ENCODE measurements at regions not wholly inside any gene's neighbourhood (a gene's known extent, or its start where the extent isn't known, plus 50 kb on each side); places are given as distances from the start of the nearest gene placed in this dataset.

- no peak for TF ChIP-seq CTCF (IDR thresholded peaks at IDR 0.05; ENCODE audit: low read depth, low read length, missing control alignments)
- no peak overlapping the region for H3K4me3 ChIP-seq (replicated peaks; ENCODE audit: low read depth, low read length)
- DNase-seq (ENCODE audit: extremely low read depth, low read depth) = no peak
These were observed 175.4 kb upstream of the NFE2L3 start for GRCh38 chr7:25976630-25977029.

GRCh38 chr7:25978466-25978865, 173.5 kb upstream of the NFE2L3 start:
- no peak for DNase-seq (ENCODE audit: extremely low read depth, low read depth)
- TF ChIP-seq CTCF (IDR thresholded peaks at IDR 0.05; ENCODE audit: low read depth, low read length, missing control alignments) = no peak
- no peak overlapping the region for H3K4me3 ChIP-seq (replicated peaks; ENCODE audit: low read depth, low read length)

GRCh38 chr7:25979605-25980004, 172.4 kb upstream of the NFE2L3 start:
- DNase-seq (ENCODE audit: extremely low read depth, low read depth) = no peak
- no peak overlapping the region for H3K4me3 ChIP-seq (replicated peaks; ENCODE audit: low read depth, low read length)
- no peak for TF ChIP-seq CTCF (IDR thresholded peaks at IDR 0.05; ENCODE audit: low read depth, low read length, missing control alignments)

GRCh38 chr7:25982684-25983083, 169.3 kb upstream of the NFE2L3 start:
- H3K4me3 ChIP-seq (replicated peaks; ENCODE audit: low read depth, low read length) = no peak overlapping the region
- TF ChIP-seq CTCF (IDR thresholded peaks at IDR 0.05; ENCODE audit: low read depth, low read length, missing control alignments) = no peak
- no peak for DNase-seq (ENCODE audit: extremely low read depth, low read depth)

- DNase-seq (ENCODE audit: extremely low read depth, low read depth) = no peak
- TF ChIP-seq CTCF (IDR thresholded peaks at IDR 0.05; ENCODE audit: low read depth, low read length, missing control alignments) = no peak
- H3K4me3 ChIP-seq (replicated peaks; ENCODE audit: low read depth, low read length) = no peak overlapping the region
These were observed 166.8 kb upstream of the NFE2L3 start for GRCh38 chr7:25985196-25985595.

- H3K4me3 ChIP-seq (replicated peaks; ENCODE audit: low read depth, low read length) = no peak overlapping the region
- DNase-seq (ENCODE audit: extremely low read depth, low read depth) = no peak
- TF ChIP-seq CTCF (IDR thresholded peaks at IDR 0.05; ENCODE audit: low read depth, low read length, missing control alignments) = no peak
These were observed 163.4 kb upstream of the NFE2L3 start for GRCh38 chr7:25988640-25989039.

GRCh38 chr7:25989140-25989705, 162.8 kb upstream of the NFE2L3 start:
- no peak for TF ChIP-seq CTCF (IDR thresholded peaks at IDR 0.05; ENCODE audit: low read depth, low read length, missing control alignments)
- H3K4me3 ChIP-seq (replicated peaks; ENCODE audit: low read depth, low read length) = no peak overlapping the region

More at GRCh38 chr7:25989140-25989705, 162.8 kb upstream of the NFE2L3 start:
- DNase-seq (ENCODE audit: extremely low read depth, low read depth) = no peak
